Stimulated activated CD4-positive, alpha-beta T cell treated with anti-CD3 and anti-CD28 coated beads, Interleukin-1b, Interleukin-23, amount 100 ng/mL, for 48 hours (primary cell): ENCODE measurements at regions not wholly inside any gene's neighbourhood (a gene's known extent, or its start where the extent isn't known, plus 50 kb on each side); places are given as distances from the start of the nearest gene placed in this dataset.

ENCODE experiments used
- DNase-seq: peaks from one replicate; pipeline ENCODE4 v3.0.0-alpha.2; 2020

DNA sequence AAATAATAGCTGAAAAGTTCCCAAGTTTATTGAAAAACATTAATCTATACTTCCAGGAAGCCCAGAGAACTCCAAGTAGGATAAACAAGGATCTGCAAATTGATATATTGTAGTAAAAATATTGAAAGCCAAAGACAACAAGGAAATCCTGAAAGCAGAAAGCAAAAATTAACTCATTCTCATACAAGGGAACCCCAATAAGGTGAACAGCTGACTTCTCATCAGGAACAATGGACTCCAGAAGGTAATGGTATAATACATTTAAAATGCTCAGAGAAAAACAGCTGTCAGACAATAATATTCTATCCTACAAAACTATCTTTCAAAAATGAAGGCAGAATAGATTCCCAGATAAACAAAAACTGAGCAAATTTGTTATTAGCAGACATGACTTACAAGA lies 138.1 kb upstream of the BMP4 start:
- no peak for DNase-seq

DNA sequence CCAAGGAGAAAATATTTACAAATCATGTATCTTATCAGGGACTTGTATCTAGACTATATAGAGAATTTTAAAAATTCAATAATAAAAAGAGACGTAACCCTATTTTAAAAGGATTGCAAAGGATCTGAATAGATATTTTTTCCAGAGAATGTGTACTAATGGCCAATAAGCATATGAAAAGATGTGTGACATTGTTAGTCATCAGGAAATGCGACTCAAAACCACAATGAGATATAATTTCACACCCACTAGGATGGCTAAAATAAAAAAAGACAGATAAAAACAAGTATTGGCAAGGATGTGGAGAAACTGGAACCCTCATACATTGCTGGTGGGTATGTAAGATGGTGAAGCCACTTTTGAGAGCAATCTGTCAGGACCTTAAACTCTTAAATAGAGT lies 141.9 kb upstream of the BMP4 start:
- no peak for DNase-seq

DNA sequence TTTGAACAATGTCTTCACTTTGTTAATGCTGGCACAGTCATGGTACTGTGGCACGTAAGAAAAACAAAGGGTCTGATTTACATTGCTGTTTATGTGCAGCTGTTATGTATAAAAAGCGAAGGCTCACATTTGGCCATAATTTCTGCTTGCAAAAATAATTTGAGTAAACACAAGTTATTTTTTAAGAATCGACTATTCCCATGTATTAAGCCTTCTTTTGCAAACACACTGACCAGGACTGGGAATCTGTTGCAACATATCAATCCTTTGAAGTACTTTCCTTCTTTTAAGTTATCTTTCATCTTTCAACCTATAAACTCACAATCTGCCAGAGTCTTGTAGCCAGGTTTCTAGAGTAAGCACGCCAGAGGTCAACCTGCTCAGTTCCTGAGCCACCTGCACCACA lies 145.4 kb upstream of the BMP4 start:
- DNase-seq, result no peak

DNA sequence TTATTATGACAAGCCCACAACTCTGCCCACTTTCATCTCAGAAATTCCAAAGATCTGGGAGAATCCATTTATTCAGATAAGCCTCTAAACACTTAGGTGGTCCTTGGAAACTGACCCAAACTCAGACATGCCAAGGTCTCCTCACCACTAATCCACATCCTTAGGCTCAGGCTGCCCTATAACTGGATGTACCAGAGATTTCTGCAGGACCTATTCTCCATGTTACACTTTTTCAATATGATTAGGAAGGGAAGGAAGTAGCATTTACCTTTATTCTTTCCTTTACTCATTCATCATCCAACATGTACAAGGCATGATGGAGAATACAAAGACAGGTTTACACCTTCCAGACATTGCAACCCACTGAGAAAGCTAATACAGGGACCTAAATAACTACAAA lies 145.9 kb upstream of the BMP4 start:
- DNase-seq, result no peak

DNA sequence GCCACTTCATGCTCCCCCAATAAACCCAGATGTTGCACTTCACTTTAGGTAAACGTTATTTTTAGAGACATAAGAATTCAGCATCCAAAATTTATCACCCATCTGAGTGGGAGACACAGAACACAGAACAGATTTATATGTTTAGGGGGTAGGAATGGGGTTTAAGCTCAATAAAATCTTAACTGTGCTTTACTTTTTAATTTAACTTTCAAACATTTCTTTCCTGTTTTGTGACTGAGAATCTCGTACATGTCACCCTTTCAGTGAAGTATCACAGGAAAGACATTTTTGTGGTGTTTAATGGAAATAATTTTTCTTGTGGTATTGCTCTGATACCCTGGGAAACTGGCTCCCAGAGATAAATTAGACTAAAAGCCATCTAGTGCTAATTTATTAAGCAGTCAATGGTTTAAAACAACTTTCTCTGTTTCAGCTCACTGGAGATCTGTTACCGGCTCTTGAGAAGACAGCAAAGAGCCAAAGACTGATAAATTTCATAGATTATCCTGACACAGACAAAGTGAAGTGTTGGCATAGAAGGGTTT lies 148.0 kb upstream of the BMP4 start:
- no peak for DNase-seq

DNA sequence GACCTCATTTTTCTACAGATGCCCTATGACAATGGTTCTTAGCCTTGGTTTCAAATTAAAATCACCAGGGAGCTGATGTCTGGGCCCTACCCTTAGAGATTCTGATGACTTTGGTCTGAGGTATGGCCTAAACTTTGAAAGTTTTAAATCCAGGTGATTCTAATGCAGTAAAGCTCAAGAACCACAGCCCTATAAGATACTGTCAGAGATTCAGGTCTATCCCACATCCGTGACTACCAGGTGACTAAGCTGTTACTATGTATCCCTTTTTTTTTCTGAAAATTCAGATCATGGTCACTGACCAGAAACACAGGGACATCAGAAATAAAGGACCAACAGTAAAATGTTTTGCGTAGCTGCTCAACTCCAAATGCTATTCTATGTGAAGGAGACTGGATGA lies 148.8 kb upstream of the BMP4 start:
- no peak for DNase-seq

DNA sequence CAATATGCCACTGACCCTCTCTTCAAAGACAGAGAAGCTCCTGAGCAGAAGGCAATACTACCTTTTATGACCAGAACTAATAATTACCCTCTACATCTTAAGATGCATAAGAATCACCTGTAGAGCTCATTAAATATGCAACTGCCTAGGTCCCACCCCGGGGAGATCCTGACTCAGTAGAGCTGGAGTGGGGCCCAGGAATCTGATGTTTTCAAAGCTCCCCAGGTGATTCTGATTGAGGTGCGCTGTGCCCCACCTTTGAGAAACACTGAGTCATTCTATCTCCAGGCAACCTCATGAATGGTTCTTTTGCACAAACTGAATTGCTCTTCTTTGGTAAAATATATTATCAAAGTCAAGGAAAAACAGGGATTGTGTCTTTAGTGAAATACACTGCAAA lies 149.3 kb upstream of the BMP4 start:
- DNase-seq, result no peak

DNA sequence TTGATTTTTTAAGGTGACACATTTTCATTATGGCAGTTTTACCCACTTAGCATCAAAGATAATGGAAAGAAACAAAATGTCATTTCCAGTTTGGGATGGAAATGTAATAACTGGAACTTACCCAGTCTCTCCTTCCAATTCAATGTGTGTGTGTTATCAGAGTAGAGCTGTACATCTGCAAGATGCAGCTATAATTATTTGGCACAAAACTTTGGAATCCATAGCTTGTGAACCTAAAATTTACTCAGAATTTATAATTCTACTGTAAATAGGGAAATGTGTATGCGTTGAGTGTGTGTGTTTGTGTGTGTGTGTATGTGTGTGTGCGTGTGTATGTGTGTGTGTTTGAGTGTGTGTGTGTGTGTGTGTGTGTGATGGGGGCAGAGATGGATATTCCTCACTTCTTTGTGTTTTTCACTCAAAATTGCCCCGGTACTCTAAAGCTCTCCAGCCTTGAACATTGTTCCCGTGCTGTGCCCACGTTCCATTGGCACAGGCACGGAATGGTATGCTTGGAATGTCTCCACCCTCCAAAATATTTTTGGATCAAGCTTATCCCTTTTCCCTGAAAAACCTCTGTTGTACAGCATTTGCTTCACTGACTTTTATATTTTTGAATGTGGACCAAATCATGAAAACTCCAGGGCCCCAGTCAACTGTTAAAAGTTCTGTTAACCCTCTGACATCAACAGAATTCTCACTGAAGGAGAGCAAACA lies 150.2 kb upstream of the BMP4 start:
- no peak for DNase-seq

DNA sequence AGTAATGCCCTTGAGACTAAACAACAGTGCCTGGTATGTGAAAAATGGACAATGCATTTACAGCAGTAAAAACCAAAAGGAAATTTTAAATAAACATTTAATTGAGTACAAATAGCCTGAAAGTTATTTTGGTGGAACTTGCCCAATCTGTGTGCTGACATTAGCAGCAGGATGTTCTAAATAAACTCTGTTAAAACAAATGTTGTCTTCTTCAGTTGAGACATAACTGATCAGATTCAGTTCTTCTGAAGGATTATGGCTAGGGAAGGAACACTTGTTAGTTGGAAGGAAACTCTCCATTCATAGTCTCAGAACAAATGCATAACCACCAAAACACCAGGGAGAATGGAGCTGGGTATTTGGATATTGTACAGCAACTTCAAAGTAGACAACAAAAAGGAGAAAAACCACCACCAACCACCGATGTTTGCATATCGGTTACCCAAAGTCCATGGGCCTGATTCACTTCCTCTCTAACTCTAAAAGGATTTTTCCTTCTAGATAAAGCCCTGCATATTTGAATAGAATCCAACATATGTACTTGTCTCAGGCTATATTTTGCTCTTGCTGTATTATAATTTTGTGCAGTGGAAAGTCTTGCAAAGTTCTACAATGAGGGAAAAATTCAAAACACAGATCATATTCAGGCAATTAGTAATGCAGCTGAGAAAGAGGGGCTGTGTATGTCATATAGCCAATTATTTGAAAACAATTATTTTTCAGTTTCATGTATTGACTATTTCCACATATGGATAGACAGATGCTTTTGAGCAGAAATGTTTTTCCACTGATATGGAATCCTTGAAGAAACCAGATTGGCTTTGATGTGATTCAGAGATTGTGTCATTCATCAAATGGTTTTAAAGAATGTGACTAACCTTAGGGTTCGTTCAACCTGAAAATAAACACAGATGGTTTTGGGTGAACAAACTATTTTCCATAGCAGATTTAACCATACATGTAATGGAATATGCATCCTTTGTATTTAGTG lies 152.2 kb upstream of the BMP4 start:
- DNase-seq, result no peak

DNA sequence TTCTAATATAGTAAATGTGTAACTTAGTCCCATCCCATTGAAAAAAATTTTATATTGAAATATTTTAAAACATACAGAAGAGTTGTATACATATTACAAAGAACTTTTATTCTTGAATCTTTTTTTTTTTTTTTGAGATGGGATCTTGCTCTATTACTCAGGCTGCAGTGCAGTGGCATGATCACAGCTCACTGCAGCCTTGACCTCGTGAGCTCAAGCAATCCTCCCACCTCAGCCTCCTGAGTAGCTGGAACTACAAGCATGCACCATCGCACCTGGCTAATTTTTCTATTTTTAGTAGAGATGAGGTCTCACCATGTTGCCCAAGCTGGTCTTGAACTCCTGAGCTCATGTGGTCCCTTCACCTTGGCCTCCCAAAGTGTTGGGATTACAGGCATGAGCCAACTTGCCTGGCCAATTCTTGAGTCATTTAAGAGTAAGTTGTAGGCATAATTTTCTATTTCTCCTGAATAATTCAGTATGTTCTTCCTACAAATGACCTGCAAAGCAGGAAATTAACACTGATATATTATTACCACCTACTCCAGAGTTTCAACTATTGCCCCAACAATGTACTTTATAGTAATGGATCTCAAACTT lies 153.0 kb upstream of the BMP4 start:
- DNase-seq, result no peak

DNA sequence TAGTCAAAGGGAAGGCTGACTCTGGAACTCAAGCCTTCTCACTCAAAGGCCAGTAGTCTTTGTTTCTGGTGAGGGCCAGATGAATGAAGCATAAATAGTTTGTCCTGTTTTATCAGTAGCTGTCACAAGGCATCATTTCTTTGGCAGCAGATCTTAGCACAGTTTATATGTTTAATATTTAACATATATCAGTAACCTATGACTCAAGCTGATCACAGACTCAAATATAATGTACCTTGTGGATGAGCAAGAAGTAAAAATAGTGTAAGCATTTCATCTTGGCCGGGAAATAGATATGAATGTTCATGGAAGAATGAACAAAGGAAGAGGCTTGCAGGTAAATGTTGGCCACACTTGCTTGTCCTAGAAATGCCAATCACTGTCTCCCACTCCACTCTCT lies 158.3 kb upstream of the BMP4 start:
- DNase-seq, result no peak

DNA sequence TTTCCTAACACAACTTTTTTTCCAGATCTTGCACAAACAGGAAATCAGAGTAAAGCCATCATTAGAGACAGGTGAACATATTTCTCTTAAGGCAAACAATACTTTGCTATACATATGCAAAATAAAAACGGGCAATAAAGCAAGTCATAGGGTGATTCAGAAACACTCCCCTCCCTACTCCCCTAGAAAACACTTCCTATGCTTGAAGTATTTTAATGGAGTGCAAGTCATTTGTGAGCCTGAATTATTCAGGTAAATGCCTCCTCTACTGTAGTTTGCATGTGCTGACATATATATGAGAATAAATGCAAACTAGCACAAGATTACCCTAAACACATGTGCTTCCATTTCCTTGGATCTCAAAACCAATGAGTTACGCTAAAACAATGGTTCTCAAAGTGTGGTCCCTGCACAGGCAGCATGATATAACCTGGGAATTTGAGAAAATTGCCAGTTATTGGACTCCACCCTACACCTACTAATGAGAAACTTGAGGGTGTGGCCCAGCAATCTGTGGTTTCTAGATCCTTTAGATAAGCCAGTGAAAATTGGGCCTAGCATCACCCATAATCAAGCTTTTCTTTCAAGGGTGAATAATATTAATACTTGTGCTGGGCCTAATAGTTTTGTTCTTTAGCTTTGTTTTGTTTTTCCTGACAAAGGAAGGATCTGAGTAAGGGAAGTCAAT lies 159.7 kb upstream of the BMP4 start:
- no peak for DNase-seq

DNA sequence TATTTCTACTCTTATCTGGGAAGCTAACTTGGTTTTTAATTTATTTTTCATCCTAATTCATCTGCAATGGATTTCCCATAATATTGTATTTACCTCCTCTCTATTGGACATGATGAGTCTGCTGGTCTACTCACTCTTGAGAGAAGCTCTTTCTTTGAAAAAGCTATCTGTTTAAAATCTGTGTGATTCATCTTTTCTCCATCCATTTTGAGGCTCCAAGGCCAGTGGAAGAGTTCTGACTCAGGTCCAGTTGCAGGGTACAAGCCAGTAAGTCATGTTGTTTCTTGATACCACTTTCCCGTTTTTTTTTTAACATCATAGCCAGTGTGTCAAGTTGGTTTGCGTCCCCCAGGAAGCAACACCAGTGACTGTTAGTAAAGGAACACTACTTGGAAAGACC lies 160.3 kb upstream of the BMP4 start:
- no peak for DNase-seq

DNA sequence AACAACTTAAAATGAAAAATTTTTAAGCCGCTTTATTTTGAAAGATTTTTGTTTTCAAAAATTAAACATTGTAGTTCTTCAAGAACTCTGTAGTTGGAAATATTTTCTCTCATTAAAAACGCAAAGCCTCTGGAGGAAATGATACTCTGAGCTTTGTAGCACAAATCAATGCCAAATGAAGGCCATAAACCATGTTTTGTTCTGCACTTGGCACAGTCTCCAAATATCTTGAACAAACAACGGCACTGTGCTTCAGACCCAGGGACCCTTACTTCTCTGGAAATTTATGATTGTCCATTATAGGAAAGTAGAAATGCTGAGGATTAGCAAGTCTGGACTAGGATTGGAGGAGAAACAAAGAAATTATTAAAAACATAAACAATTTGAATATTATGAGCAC lies 160.8 kb upstream of the BMP4 start:
- no peak for DNase-seq

DNA sequence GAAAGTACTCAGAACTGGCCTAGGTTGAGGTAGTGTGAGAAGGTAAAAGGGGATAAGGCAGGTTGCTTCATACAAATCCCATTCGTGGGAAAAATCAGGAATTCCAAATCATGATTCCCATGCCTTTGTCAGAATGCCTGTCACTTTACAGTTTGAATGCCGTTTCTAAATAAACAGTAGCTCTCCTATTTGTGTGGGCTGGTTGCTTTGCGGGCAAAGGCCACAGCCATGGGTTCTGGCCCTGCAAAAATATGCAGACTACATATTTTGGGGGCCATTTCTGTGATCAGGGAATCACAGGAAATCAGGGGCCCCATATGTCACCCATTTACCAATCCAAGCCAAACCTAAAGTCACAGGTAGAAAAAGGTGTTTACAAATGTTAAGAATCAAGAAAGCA lies 161.3 kb upstream of the BMP4 start:
- no peak for DNase-seq

DNA sequence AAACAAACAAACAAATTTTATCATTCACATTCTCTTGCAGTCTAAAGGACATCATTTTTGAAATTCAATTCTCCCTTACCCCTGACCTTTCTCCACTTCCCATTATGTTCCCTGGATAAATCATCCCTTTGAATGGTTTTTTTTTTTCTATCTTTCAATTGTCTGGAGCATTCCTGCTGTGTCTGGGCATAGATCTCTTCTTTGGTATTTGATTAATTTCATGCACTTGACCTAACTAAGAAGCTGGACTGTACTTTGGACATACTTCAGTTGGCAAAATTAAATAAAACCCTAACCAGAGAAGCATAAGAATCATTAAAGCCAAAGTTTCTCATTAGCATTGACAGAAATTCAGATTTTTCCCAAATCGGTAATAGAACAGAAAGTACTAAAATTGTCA lies 163.6 kb upstream of the BMP4 start:
- no peak for DNase-seq

DNA sequence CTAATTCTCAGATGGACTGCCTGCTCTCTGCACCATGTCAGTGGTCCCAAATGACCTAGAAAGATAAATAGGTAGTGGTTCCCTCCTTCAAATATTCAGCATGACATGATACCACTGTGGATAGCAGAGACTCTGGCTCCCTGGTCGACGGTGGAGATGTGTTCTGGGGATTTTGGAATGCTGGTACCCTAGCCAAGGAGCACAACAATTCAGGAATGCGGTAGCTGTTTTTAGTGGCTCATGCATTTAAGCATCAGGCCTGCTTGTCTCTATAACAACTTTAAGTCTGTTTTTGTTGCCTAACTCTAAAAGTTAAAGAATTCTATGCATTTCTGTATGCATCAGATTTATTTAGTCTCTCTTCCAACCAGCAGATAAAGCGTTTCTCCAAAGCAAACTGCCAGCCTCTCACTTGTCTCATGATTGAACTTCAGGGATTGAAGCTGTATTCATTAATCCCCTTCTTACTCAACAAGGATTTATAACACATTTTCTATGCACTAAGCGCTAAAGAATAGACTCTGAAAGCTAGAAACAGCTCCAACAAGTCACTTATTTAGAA lies 164.9 kb upstream of the BMP4 start:
- DNase-seq, result no peak

DNA sequence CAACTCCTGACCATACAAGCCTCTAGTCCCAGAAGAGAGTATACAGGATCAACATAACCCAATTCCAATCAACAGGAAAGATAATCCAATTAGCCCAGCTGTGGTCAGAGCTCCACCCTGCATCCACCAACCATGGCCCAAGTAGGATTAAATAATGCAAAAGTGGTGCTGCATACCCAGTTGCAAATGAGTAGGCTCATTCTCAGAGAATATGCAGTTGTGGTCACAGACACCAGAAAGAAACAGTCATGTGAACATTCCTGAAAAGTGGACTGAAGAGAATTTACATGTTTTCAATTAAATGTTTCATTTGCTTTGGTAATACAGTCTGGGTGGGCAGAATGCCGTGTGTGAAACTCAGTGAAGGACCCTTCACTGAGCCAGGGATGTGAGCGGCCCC lies 167.2 kb upstream of the BMP4 start:
- no peak for DNase-seq

DNA sequence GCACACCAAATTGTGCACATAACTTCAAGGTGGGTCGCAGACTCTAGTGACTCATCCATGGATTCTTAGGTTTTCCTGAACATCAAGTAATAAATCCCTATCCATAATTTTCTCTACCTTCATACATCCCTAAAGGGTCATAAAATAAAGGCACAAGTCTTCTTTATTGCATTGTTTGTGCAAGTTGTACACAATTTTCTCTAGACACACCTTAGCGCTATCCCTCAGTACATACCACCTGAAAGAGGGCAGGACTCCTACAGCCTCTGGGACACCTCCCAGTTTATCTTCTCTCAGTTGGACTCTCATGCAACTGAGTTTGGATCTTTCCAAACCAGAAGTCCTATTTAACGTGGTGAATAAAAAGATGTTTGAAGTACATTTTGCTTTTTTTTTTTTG lies 168.5 kb upstream of the BMP4 start:
- no peak for DNase-seq

DNA sequence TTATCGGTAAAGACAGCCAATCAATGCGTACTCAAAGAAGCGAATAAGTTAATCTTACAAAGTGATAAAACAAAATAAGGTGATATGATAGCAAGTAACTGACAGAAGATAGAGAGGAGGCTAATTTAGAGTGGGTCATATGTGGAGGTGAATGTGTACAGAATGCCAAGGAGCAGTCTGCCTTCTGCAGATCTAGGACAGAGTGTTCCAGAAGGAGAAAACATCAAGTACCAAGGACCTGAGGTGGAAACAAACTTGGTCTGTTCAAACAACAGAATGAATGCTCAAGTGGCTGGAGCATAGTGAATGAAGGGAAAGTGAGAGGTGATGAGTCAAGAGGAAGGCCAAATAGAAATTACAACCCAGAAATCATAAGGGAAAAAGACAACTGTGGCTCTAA lies 170.3 kb upstream of the BMP4 start:
- no peak for DNase-seq

DNA sequence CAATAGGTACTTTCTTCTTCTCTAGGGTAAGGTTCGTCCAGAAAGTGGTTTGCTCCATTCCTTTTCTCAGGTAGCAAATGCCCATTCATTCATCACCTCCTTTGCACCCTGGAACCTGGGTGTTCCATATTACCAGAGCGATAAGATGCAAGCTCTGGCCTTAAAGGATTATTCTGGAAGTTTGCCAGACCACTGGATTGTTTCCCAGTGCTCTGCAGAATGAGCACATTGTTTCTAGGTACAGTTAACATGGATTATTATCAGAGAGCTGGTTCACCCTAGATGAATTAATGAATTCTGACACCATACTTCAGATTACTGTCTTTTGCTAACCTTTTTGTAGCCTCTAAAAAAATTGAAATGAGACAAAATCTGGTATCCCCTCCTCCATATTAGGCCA lies 170.9 kb upstream of the BMP4 start:
- no peak for DNase-seq

DNA sequence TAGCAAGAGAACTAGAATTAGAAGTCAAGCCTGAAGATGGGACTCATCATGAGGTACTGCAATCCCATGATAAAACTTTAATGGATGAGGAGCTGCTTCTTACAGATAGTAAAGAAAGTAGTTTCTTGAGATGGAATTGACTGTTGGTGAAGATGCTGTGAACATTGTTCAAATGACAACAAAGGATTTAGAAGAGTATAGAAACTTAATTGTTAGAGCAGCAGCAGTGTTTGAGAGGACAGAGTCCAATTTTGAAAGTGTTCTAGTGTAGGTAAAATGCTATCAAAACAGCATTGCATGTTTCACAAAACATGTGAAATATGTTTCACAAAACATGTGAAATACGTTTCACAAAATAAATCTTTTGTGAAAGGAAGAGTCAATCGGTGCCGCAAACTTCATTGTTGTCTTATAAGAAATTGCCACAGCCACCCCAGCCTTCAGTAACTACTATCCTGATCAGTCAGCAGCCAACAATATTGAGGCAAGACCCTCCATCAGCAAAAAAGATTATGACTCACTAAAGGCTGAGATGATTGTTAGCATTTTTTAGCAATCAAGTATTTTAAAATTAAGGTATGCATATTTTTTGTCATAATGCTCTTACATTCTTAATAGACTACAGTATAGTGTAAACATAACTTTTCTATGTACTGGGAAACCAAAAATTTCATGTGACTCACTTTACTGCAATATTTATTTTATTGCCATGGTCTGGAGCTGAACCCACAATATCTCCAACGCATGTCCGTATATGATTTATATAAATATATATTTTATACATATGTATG lies 173.4 kb upstream of the BMP4 start:
- DNase-seq, result no peak
